ENCODE measurements at regions not wholly inside any gene's neighbourhood (a gene's known extent, or its start where the extent isn't known, plus 50 kb on each side); places are given as distances from the start of the nearest gene placed in this dataset.
"Not testable (repeated sequence)": the region's sequence is repeated elsewhere in the genome, so short reads cannot be mapped to it uniquely, and the experiment has no call there.

DNA sequence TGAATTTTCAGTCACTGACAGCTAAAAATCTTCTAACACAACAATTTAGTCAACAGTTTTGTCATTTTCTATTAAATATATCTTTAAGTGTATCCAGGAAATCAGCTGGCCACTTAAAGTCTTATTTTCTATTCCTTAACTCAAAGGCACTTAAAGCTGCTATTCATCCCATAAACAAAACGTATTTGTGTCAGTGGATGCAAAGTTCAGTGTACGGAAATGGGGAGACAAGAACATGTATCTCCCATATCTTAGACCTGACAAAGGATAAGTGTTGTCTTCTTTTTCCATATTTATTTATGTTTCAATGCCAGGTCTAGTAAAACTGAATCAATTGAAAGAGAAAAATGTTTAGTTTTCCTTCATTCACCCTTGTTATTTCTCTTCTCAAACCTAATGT is 409.8 kb upstream of the KLHL1 start:
- Histone ChIP-seq H3K27me3 (ENCODE audit: low read depth, low read length) (no peaks in the 10 kb centered on the region), H2AFZ (ENCODE audit: low read depth, low read length) (no peak overlapping the region), H3K9me3 (ENCODE audit: insufficient read depth, low read length) (no peaks in the 10 kb centered on the region), H4K20me1 (ENCODE audit: insufficient read depth, low read length) (no peaks in the 10 kb centered on the region), H3K79me2 (ENCODE audit: low read length) (no peaks in the 10 kb centered on the region), H3K4me3 (ENCODE audit: low read length) (no peak overlapping the region), H3K27ac (ENCODE audit: low read length) (no peak overlapping the region), H3K4me2 (ENCODE audit: low read length) (no peak overlapping the region), H3K9ac (ENCODE audit: low read length) (no peak overlapping the region), H3K36me3 (replicated peaks; ENCODE audit: low read depth, low read length) (no peaks in the 10 kb centered on the region), H3K4me1 (ENCODE audit: low read length) (no peaks in the 10 kb centered on the region)
- TF ChIP-seq, protein P1, sequence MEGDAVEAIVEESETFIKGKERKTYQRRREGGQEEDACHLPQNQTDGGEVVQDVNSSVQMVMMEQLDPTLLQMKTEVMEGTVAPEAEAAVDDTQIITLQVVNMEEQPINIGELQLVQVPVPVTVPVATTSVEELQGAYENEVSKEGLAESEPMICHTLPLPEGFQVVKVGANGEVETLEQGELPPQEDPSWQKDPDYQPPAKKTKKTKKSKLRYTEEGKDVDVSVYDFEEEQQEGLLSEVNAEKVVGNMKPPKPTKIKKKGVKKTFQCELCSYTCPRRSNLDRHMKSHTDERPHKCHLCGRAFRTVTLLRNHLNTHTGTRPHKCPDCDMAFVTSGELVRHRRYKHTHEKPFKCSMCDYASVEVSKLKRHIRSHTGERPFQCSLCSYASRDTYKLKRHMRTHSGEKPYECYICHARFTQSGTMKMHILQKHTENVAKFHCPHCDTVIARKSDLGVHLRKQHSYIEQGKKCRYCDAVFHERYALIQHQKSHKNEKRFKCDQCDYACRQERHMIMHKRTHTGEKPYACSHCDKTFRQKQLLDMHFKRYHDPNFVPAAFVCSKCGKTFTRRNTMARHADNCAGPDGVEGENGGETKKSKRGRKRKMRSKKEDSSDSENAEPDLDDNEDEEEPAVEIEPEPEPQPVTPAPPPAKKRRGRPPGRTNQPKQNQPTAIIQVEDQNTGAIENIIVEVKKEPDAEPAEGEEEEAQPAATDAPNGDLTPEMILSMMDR (IDR thresholded peaks at IDR 0.05; ENCODE audit: low read depth, low read length) = no peak
- no peak for TF ChIP-seq EZH2phosphoT487 (IDR thresholded peaks at IDR 0.05; ENCODE audit: low read depth)

DNA sequence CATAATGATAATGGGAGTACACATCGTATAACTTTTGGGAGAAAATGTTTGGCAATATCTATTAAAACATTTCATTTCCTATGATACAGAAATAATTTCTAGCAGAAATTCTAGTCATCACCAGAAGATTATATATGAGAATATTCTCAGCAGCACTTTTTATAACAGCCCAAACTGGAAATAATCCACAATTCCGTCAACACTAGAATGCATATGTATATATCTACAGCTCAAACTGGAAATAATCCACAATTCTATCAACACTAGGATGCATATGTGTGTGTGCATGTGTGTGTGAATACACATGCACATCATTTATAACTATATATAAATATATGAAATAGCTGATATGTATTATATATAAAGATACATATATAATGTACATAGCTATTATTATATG is 408.0 kb upstream of the KLHL1 start:
- Histone ChIP-seq H3K27ac (ENCODE audit: low read length) (no peak overlapping the region), H3K27me3 (ENCODE audit: low read depth, low read length) (no peaks in the 10 kb centered on the region), H4K20me1 (ENCODE audit: insufficient read depth, low read length) (no peaks in the 10 kb centered on the region), H3K9ac (ENCODE audit: low read length) (no peak overlapping the region), H3K9me3 (ENCODE audit: insufficient read depth, low read length) (no peaks in the 10 kb centered on the region), H3K4me3 (ENCODE audit: low read length) (no peak overlapping the region), H3K36me3 (replicated peaks; ENCODE audit: low read depth, low read length) (no peaks in the 10 kb centered on the region), H3K4me1 (ENCODE audit: low read length) (no peaks in the 10 kb centered on the region), H3K79me2 (ENCODE audit: low read length) (no peaks in the 10 kb centered on the region), H3K4me2 (ENCODE audit: low read length) (no peak overlapping the region), H2AFZ (ENCODE audit: low read depth, low read length) (no peak overlapping the region)
- TF ChIP-seq EZH2phosphoT487 (IDR thresholded peaks at IDR 0.05; ENCODE audit: low read depth) = no peak
- TF ChIP-seq, protein P1 (IDR thresholded peaks at IDR 0.05; ENCODE audit: low read depth, low read length) = no peak

DNA sequence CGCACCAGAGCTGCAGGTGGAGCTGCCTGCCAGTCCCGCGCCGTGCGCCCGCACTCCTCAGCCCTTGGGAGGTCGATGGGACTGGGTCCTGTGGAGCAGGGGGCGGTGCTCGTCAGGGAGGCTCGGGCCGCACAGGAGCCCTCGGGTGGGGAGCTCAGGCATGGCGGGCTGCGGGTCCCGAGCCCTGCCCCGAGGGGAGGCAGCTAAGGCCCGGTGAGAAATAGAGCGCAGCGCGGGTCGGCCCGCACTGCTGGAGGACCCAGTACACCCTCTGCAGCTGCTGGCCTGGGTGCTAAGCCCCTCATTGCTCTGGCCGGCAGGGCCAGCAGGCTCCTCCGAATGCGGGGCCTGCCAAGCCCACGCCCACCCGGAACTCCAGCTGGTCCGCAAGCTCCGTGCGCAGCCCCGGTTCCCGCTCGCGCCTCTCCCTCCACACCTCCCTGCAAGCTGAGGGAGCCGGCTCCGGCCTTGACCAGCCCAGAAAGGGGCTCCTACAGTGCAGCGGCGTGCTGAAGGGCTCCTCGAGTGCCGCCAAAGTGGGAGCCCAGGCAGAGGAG is 403.7 kb upstream of the KLHL1 start:
- not testable (repeated sequence) for H3K4me2 ChIP-seq (ENCODE audit: low read length); H3K9me3 ChIP-seq (ENCODE audit: insufficient read depth, low read length); H3K27me3 ChIP-seq (ENCODE audit: low read depth, low read length); H3K79me2 ChIP-seq (ENCODE audit: low read length); H3K27ac ChIP-seq (ENCODE audit: low read length); H4K20me1 ChIP-seq (ENCODE audit: insufficient read depth, low read length); H3K4me3 ChIP-seq (ENCODE audit: low read length); H2AFZ ChIP-seq (ENCODE audit: low read depth, low read length); H3K9ac ChIP-seq (ENCODE audit: low read length); H3K4me1 ChIP-seq (ENCODE audit: low read length); H3K36me3 ChIP-seq (replicated peaks; ENCODE audit: low read depth, low read length)

DNA sequence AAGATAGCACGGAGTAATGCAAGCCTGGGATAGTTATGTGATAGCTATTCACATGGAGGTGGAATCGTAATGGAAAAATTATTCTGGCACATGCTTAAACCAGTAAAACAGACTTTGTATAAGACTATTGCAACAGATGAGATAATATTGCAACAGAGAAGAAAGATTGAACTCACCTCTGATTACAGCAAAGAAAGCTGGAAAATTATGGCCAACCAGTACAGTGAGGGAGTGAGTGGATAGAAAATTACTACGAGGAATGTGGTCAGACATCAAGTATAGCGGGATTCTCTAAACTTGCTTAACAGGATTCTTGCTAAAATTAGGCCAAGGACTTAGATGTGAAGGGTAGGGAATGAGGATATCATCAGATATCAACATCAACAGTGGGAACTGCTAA is 397.6 kb upstream of the KLHL1 start:
- H4K20me1 ChIP-seq (ENCODE audit: insufficient read depth, low read length) = no peaks in the 10 kb centered on the region
- TF ChIP-seq, protein P1 (IDR thresholded peaks at IDR 0.05; ENCODE audit: low read depth, low read length) = no peak
- TF ChIP-seq EZH2phosphoT487 (IDR thresholded peaks at IDR 0.05; ENCODE audit: low read depth) = no peak
- no peak overlapping the region for H2AFZ ChIP-seq (ENCODE audit: low read depth, low read length)
- no peaks in the 10 kb centered on the region for H3K4me1 ChIP-seq (ENCODE audit: low read length)
- no peak overlapping the region for H3K4me3 ChIP-seq (ENCODE audit: low read length)
- H3K9me3 ChIP-seq (ENCODE audit: insufficient read depth, low read length) = no peaks in the 10 kb centered on the region
- no peaks in the 10 kb centered on the region for H3K27me3 ChIP-seq (ENCODE audit: low read depth, low read length)
- H3K4me2 ChIP-seq (ENCODE audit: low read length) = no peak overlapping the region
- no peaks in the 10 kb centered on the region for H3K36me3 ChIP-seq (replicated peaks; ENCODE audit: low read depth, low read length)
- no peak overlapping the region for H3K9ac ChIP-seq (ENCODE audit: low read length)
- no peak overlapping the region for H3K27ac ChIP-seq (ENCODE audit: low read length)
- no peaks in the 10 kb centered on the region for H3K79me2 ChIP-seq (ENCODE audit: low read length)

DNA sequence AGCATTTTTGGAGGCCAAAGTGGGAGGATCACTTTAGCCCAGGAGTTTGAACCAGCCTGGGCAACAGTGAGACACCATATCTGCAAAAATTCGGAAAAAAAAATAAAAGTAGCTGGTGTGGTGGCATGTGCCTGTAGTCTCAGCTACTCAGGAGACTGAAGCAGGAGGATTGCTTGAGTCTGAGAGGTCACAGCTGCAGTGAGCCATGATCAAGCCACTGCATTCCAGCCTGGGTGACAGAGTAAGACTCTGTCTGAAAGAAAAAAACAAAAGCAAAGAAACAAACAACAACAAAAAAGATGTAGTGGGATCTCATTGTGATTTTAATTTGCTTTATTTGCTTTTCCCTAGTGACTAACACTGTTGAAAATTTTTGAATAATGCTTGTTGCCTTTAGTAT is 394.7 kb upstream of the KLHL1 start:
- no peaks in the 10 kb centered on the region for H4K20me1 ChIP-seq (ENCODE audit: insufficient read depth, low read length)
- H3K27ac ChIP-seq (ENCODE audit: low read length) = no peak overlapping the region
- H2AFZ ChIP-seq (ENCODE audit: low read depth, low read length) = no peak overlapping the region
- no peak overlapping the region for H3K4me2 ChIP-seq (ENCODE audit: low read length)
- H3K9ac ChIP-seq (ENCODE audit: low read length) = no peak overlapping the region
- H3K4me1 ChIP-seq (ENCODE audit: low read length) = no peaks in the 10 kb centered on the region
- H3K9me3 ChIP-seq (ENCODE audit: insufficient read depth, low read length) = no peaks in the 10 kb centered on the region
- no peaks in the 10 kb centered on the region for H3K36me3 ChIP-seq (replicated peaks; ENCODE audit: low read depth, low read length)
- no peaks in the 10 kb centered on the region for H3K79me2 ChIP-seq (ENCODE audit: low read length)
- no peak overlapping the region for H3K4me3 ChIP-seq (ENCODE audit: low read length)
- H3K27me3 ChIP-seq (ENCODE audit: low read depth, low read length) = no peaks in the 10 kb centered on the region
- TF ChIP-seq, protein P1 (IDR thresholded peaks at IDR 0.05; ENCODE audit: low read depth, low read length) = no peak
- TF ChIP-seq EZH2phosphoT487 (IDR thresholded peaks at IDR 0.05; ENCODE audit: low read depth) = no peak

Data from OCI-LY3 (cell line).